Testis (tissue), 2 donors: ENCODE measurements at regions not wholly inside any gene's neighbourhood (a gene's known extent, or its start where the extent isn't known, plus 50 kb on each side); places are given as distances from the start of the nearest gene placed in this dataset.

Experiments
- DNase-seq: peaks from one replicate; pipeline ENCODE4 v3.0.0-alpha.2; 2019
- H3K27ac ChIP-seq, 2 donors: fragments of 200-600 bp; sonication (generic); one replicate each; pipeline ENCODE4 v1.5.1; 2019
- H3K27me3 ChIP-seq: fragments of 200-600 bp; sonication (generic); one replicate; pipeline ENCODE4 v1.5.1; 2019
- H3K36me3 ChIP-seq: fragments of 200-600 bp; sonication (generic); one replicate; pipeline ENCODE4 v1.5.1; 2017; ENCODE audit warnings: low read depth; ENCODE audit errors: missing control alignments
- H3K4me1 ChIP-seq: fragments of 200-600 bp; sonication (generic); one replicate; pipeline ENCODE4 v1.5.1; 2019
- H3K4me3 ChIP-seq, 2 donors: fragments of 200-600 bp; sonication (generic); one replicate each; pipeline ENCODE4 v1.5.1; 2017 to 2019
- H3K9me3 ChIP-seq: fragments of 200-600 bp; sonication (generic); one replicate; pipeline ENCODE4 v1.5.1; 2017
- CTCF ChIP-seq, 3 experiments: fragments of 450-650 bp in 2 of 3; fragments of 200-600 bp in 1 of 3; sonication (generic) in 1 of 3; IDR thresholded peaks; one replicate each; pipeline ENCODE4 v1.5.1; 2016 to 2019; ENCODE audit warnings: antibody characterized with exemption in 3 of 3, mild to moderate bottlenecking in 2 of 3, moderate library complexity in 1 of 3
- POLR2A ChIP-seq: fragments of 450-650 bp; IDR thresholded peaks from one replicate; pipeline ENCODE4 v1.6.1; 2017; ENCODE audit warnings: antibody characterized with exemption, mild to moderate bottlenecking, moderate library complexity
- WGBS, 2 donors: methylation state at CpG; one replicate each; pipeline ENCODE4 v1.1.5; 2018; 5-methylcytosine and 5-hydroxymethylcytosine counted together
- intact Hi-C: fragments of 100-400 bp; cut with DNase I; formaldehyde crosslinking; loops from one replicate; pipeline ENCODE4 v1.15.1; 2023; ENCODE audit warnings: low total_unique reads

- H3K4me3 ChIP-seq, result no peak overlapping the region
- TF ChIP-seq POLR2A (no peak), CTCF (IDR thresholded peaks at IDR 0.05) (no peak)
- H3K27ac ChIP-seq, result no peak overlapping the region
- WGBS, 2 donors, result 59 to 66% methylated on average over 4 of the region's 4 CpGs
- H3K36me3 ChIP-seq, result no peaks in the 10 kb centered on the region
- no peak for DNase-seq
- H3K9me3 ChIP-seq, result no peaks in the 10 kb centered on the region
- intact Hi-C loops, result no loop called here
- H3K4me1 ChIP-seq, result no peaks in the 10 kb centered on the region
- no peaks in the 10 kb centered on the region for H3K27me3 ChIP-seq
Observed at GRCh38 chr5:20287640-20288039, 299.6 kb upstream of the CDH18 start.

- no peaks in the 10 kb centered on the region for H3K9me3 ChIP-seq
- H3K27me3 ChIP-seq, result no peaks in the 10 kb centered on the region
- TF ChIP-seq CTCF (IDR thresholded peaks at IDR 0.05) (no peak), POLR2A (no peak)
- H3K36me3 ChIP-seq, result no peaks in the 10 kb centered on the region
- H3K4me3 ChIP-seq, result no peak overlapping the region
- intact Hi-C loops, result no loop called here
- H3K27ac ChIP-seq, result no peak overlapping the region
- H3K4me1 ChIP-seq, result no peaks in the 10 kb centered on the region
- no peak for DNase-seq
Observed at GRCh38 chr5:20286512-20286911, 298.5 kb upstream of the CDH18 start.

- 86 to 95% methylated on average over 5 of the region's 5 CpGs for WGBS, 2 donors
- intact Hi-C loops, result no loop called here
- no peak for DNase-seq
- no peaks in the 10 kb centered on the region for H3K36me3 ChIP-seq
- H3K27me3 ChIP-seq, result no peaks in the 10 kb centered on the region
- H3K9me3 ChIP-seq, result no peaks in the 10 kb centered on the region
- H3K27ac ChIP-seq, result no peak overlapping the region
- TF ChIP-seq CTCF (IDR thresholded peaks at IDR 0.05) (no peak), POLR2A (no peak)
- no peak overlapping the region for H3K4me3 ChIP-seq
- H3K4me1 ChIP-seq, result no peaks in the 10 kb centered on the region
Observed at GRCh38 chr5:20276959-20277263, 288.9 kb upstream of the CDH18 start.

- no peak for DNase-seq
- H3K27ac ChIP-seq, result no peak overlapping the region
- H3K27me3 ChIP-seq, result no peaks in the 10 kb centered on the region
- no peak for TF ChIP-seq POLR2A
- TF ChIP-seq CTCF (IDR thresholded peaks at IDR 0.05), result no peak
- no peaks in the 10 kb centered on the region for H3K4me1 ChIP-seq
- intact Hi-C loops, result no loop called here
- H3K4me3 ChIP-seq, result no peak overlapping the region
- no peaks in the 10 kb centered on the region for H3K9me3 ChIP-seq
- WGBS, 2 donors, result 79 to 88% methylated on average over 3 of the region's 3 CpGs
- no peaks in the 10 kb centered on the region for H3K36me3 ChIP-seq
Observed at GRCh38 chr5:20276061-20276958, 288.3 kb upstream of the CDH18 start.

GRCh38 chr5:20266066-20266465, 278.1 kb upstream of the CDH18 start:
- DNase-seq, result no peak
- H3K27me3 ChIP-seq, result no peaks in the 10 kb centered on the region
- no peaks in the 10 kb centered on the region for H3K9me3 ChIP-seq
- no peaks in the 10 kb centered on the region for H3K4me1 ChIP-seq
- WGBS, 2 donors, result 88 to 90% methylated on average over 2 of the region's 2 CpGs
- no peak overlapping the region for H3K27ac ChIP-seq
- H3K4me3 ChIP-seq, result no peak overlapping the region
- intact Hi-C loops, result no loop called here
- no peak for TF ChIP-seq POLR2A
- TF ChIP-seq CTCF (IDR thresholded peaks at IDR 0.05), result no peak
- H3K36me3 ChIP-seq, result no peaks in the 10 kb centered on the region
